ENCODE measurements at regions not wholly inside any gene's neighbourhood (a gene's known extent, or its start where the extent isn't known, plus 50 kb on each side); places are given as distances from the start of the nearest gene placed in this dataset.

DNA sequence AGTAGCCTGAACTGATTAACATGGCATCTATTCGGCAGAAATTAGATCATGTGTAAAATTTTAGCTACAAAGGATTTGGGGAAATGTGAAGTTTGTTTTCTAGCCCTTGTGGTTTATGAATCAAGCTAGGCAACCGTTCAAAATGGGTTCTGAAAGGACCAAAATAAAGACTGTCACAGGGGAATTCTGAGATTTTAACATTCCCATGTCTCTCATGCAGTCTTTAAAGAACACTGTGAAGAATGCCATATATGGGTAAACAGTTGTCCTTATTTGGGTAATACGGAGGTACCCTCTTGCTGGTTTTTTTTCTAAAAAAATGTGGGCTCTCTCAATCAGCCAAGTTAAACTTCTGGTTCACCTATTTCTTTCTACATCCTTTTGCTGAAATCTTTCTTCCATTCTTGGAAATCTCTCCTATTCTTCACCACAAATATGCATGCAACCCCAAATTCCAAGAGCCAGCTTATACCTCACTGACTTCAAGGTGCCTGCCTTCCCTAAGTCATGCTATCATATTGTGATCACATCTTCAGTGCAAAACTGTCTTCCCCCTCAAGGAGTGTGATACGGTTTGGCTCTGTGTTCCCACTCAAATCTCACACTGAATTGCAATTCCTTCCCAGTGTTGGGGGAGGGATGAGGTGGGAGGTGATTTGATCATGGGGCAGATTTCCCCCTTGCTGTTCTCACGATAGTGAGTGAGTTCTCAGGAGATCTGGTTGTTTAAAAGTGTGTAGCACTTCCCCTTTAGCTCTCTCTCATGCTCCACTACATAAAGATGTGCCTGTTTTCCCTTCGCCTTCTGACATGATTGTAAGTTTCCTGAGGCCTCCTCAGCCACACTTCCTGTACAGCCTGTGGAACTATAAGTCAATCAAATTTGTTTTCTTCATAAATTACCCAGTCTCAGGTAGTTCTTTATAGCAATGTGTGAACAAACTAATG is 308.7 kb downstream of the TTLL7 start:
- DNase-seq (ENCODE audit: low spot score) (no peak), ATAC-seq (no peak)
- TF ChIP-seq, protein P1, sequence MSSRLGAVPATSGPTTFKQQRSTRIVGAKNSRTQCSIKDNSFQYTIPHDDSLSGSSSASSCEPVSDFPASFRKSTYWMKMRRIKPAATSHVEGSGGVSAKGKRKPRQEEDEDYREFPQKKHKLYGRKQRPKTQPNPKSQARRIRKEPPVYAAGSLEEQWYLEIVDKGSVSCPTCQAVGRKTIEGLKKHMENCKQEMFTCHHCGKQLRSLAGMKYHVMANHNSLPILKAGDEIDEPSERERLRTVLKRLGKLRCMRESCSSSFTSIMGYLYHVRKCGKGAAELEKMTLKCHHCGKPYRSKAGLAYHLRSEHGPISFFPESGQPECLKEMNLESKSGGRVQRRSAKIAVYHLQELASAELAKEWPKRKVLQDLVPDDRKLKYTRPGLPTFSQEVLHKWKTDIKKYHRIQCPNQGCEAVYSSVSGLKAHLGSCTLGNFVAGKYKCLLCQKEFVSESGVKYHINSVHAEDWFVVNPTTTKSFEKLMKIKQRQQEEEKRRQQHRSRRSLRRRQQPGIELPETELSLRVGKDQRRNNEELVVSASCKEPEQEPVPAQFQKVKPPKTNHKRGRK (CRISPR knock-in tag; IDR thresholded peaks at IDR 0.05; ENCODE audit: borderline replicate concordance) = no peak
- TF ChIP-seq ZNF121 (CRISPR knock-in tag; IDR thresholded peaks at IDR 0.05) (no peak), NFATC4 (CRISPR knock-in tag; IDR thresholded peaks at IDR 0.05) (no peak), ZNF396 (CRISPR knock-in tag; IDR thresholded peaks at IDR 0.05; ENCODE audit: borderline replicate concordance) (no peak), FOXP1 (CRISPR knock-in tag; IDR thresholded peaks at IDR 0.05; ENCODE audit: borderline replicate concordance) (no peak), JUN (CRISPR knock-in tag; IDR thresholded peaks at IDR 0.05) (no peak), USF1 (CRISPR knock-in tag; IDR thresholded peaks at IDR 0.05) (no peak), IRF2 (CRISPR knock-in tag; IDR thresholded peaks at IDR 0.05; ENCODE audit: borderline replicate concordance, low read depth) (no peak)
- Mint-ChIP-seq H3K27ac (peak overlapping the region; percentile 14), H3K9me3 (peaks cover 36% of the 10 kb centered on the region), H3K36me3 (peaks cover 29% of the 10 kb centered on the region), H3K4me1 (peaks cover 53% of the 10 kb centered on the region), H3K27me3 (ENCODE audit: low read depth) (peaks cover 4% of the 10 kb centered on the region; the same call in 1 of the 2 replicates), H3K4me3 (no peak overlapping the region)
- ChIA-PET POLR2A (no interaction called here), CTCF (no interaction called here)

DNA sequence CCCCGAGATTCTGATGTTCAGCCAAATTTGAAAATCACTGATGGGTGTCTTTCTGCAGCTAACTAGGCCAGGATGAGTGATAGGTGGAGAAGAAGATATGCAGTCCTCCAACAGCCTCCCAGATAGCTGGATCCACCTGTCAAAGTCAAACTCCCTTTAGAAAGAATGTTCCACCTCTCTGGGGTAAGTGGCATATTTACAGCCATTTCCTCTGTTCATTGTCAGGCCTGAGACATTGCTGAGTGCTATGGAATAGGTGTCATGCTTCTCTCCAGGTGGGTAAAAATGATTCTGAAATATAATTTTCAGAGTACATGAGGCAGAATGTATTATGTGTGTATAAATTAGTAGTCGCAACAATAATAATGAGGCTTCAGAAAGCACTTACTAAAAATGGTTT is 316.8 kb downstream of the TTLL7 start:
- DNase-seq (ENCODE audit: low spot score) = no peak
- CTCF ChIA-PET = no interaction called here
- H3K4me1 Mint-ChIP-seq = peaks cover 8% of the 10 kb centered on the region; the same call in 1 of the 2 replicates
- H3K9me3 Mint-ChIP-seq = peaks cover 20% of the 10 kb centered on the region
- no peak overlapping the region for H3K4me3 Mint-ChIP-seq
- POLR2A ChIA-PET = no interaction called here
- ATAC-seq = no peak
- no peak for TF ChIP-seq ERG (CRISPR knock-in tag; IDR thresholded peaks at IDR 0.05)
- TF ChIP-seq USF2 (CRISPR knock-in tag; IDR thresholded peaks at IDR 0.05) = no peak
- TF ChIP-seq HMGA2 (CRISPR knock-in tag; IDR thresholded peaks at IDR 0.05) = no peak
- no peaks in the 10 kb centered on the region for H3K36me3 Mint-ChIP-seq
- no peak overlapping the region for H3K27ac Mint-ChIP-seq
- no peaks in the 10 kb centered on the region; the same call in 1 of the 2 replicates for H3K27me3 Mint-ChIP-seq (ENCODE audit: low read depth)

GRCh38 chr1:83676106-83676505 is 322.8 kb downstream of the TTLL7 start:
- ChIA-PET CTCF (no interaction called here), POLR2A (no interaction called here)
- DNase-seq (ENCODE audit: low spot score) = no peak
- no peak overlapping the region for H3K27ac Mint-ChIP-seq
- H3K4me1 Mint-ChIP-seq = no peaks in the 10 kb centered on the region
- no peak for ATAC-seq
- peaks cover 3% of the 10 kb centered on the region for H3K9me3 Mint-ChIP-seq
- H3K4me3 Mint-ChIP-seq = no peak overlapping the region
- H3K36me3 Mint-ChIP-seq = no peaks in the 10 kb centered on the region
- H3K27me3 Mint-ChIP-seq (ENCODE audit: low read depth) = no peaks in the 10 kb centered on the region
- TF ChIP-seq ATF1 (CRISPR knock-in tag; IDR thresholded peaks at IDR 0.05) (no peak), ESRRA (CRISPR knock-in tag; IDR thresholded peaks at IDR 0.05; ENCODE audit: borderline replicate concordance) (no peak), FOXP1 (CRISPR knock-in tag; IDR thresholded peaks at IDR 0.05; ENCODE audit: borderline replicate concordance) (no peak), NR3C1 (CRISPR knock-in tag; conservative IDR thresholded peaks at IDR 0.05; ENCODE audit: low read depth) (no peak), PRDM15 (CRISPR knock-in tag; IDR thresholded peaks at IDR 0.05) (no peak), TEAD4 (CRISPR knock-in tag; IDR thresholded peaks at IDR 0.05) (no peak), HMGA2 (CRISPR knock-in tag; IDR thresholded peaks at IDR 0.05) (no peak), ZNF532 (CRISPR knock-in tag; IDR thresholded peaks at IDR 0.05; ENCODE audit: borderline replicate concordance) (no peak), TCF7 (CRISPR knock-in tag; IDR thresholded peaks at IDR 0.05; ENCODE audit: low read depth) (no peak)
